Stimulated activated CD4-positive, alpha-beta T cell treated with anti-CD3 and anti-CD28 coated beads, Interleukin-1b, Interleukin-23, amount 100 ng/mL, for 48 hours (primary cell): ENCODE measurements at regions not wholly inside any gene's neighbourhood (a gene's known extent, or its start where the extent isn't known, plus 50 kb on each side); places are given as distances from the start of the nearest gene placed in this dataset.
"Not testable (repeated sequence)": the region's sequence is repeated elsewhere in the genome, so short reads cannot be mapped to it uniquely, and the experiment has no call there.

Experiments
- DNase-seq: peaks from one replicate; pipeline ENCODE4 v3.0.0-alpha.2; 2020

DNA sequence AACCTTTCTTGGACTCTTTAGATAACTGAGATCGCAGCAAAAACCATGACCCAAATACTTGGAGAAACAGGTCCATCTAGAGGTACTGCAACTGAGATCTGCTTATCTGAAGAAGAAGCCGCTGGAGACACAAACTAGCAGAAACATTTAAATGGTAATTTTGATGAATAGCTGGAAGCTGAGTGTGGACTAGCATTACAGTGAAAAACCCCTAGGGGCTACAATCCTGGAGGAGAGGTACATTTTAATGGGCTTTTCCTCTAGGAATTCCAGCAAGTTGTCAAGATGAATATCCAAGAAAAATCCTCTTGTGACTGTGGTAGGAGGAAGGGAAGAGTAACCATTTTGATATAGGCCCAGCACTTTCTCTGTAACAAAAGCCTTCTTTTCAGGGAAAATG is 592.5 kb upstream of the GRIA3 start:
- no peak for DNase-seq

DNA sequence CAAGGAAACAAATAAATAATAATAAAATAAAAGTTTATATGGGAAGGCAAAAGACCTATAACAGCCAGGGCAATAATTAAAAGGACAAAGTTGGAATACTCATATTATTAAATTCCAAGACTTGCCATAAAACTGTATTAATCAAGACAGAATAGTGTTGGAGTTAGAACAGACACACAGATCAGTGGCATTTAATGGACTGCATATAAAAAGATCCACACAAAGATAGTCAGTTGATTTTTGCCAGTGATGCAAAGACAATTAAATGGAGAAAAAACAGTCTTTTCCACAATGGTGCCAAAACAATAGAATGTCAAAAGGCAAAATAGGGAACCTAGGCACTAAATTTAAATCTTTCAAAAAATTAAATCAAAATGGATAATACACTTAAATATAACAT is 587.1 kb upstream of the GRIA3 start:
- DNase-seq, result no peak

DNA sequence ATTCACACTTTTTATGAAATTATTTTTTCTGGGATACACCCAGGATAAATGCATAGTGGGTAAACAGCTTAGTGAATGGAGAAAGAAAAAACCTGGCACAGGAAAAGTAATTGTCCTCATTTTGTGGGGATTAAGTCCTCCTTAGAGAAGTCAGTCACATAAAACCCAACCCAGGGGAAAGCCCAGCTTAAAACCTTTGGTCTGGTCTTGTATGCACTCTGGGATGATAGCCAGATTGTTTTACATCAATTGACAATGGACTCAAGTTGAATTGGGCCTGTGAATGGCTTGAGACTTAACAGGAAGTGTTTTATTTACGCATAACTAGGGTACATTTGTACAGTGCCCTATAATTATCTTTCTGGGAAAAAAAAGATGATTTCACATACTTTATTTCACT is 561.3 kb upstream of the GRIA3 start:
- DNase-seq, result no peak

DNA sequence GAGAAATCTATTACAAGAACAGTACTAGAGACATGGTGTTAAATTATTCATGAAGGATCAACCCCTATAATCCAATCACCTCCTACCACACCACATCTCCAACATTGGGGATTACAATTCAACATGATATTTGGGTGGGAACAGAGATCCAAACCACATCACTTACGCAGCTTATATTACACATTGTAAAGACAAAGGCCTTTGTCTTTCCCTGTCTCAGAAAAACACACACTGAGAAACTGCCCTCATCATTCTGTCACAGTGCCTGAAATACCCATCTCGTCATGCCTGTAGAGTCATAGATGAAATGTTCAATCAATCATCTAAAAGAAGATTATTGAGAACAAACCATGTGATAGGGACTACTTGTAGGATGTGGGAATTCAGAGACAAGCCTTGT is 558.8 kb upstream of the GRIA3 start:
- no peak for DNase-seq

DNA sequence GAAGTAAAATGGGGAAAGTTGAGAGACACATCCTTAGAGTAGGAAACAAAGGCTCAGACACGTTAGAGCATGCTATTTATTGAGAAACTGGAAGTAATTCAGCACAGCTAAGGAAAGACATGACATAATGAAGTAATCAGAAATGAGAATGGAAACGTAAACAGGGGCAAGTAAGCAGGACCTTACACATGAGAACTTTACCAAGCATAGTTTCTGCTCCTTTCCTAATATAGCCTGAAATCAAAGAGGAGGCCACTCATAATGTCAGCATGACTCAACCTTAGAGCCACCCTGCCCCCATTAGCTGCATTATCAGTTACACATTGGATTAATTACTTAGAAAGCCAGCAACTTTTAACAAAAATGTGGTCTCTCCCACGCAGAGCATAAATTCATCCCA is 558.3 kb upstream of the GRIA3 start:
- DNase-seq, result no peak

DNA sequence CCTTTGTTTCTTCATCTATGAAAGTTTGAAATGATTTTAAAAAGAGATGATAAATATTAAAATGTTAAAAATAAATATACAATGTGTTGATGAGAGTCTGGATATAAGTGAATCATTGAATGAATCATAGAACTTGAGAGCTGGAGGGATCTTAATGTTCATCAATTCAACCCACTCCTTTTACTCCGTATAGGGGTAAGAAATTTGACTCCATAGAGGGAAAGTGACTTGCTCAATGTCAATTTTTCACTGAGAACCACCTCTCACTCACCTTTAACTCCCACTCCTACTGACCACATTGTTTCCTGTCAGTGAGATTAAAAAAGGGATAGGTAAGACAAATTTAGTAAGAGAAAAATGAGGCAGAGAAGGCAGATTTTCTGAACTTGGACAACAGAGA is 557.2 kb upstream of the GRIA3 start:
- no peak for DNase-seq

DNA sequence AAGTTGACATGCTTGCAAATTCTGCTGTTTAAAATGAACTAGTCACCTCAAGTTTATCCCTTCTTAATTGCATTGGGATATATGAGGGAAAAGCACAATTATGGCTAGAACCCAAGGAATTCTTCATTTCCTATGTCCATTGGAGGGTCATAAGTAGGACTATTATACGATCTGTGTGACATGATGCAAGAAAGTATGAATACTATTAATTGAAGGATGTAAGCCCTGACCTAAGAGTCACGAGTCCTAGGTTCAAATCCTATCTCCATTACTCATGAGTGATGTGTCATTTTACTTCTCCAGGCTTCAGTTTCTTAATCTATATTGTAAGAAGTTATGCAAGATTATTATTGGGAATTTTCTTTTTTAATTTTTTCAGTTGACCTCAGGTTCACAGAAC is 542.9 kb upstream of the GRIA3 start:
- no peak for DNase-seq

DNA sequence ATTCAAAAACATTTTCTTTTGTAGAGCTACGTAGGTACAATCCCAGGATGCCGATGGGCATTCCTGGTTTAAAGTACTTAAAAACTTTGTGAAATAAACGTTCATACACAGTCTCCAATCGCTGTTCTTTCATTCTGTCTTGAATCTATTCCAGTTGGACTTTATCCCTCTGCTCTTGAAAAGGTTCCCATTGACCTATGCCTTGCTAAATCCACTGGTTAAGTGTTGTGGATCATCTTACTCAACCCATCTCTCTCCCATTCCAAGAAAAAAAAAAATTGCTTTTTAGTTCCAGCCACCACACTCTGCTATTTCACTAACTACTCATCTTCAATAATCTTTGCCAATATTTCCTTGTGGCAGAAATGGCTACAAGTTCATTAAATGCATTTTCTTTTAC is 542.3 kb upstream of the GRIA3 start:
- no peak for DNase-seq

DNA sequence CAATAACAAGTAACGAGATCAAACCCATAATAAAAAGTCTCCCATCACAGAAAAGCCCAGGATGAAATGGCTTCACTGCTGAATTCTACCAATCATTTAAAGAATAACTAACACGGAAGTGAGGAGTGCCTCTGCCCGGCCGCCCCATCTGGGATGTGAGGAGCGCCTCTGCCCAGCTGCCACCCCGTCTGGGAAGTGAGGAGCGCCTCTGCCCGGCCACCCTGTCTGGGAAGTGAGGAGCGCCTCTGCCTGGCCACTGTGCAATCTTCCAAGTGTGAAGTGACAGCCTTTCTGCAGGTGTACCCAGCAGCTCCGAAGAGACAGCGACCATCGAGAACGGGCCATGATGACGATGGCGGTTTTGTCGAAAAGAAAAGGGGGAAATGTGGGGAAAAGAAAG is 528.8 kb upstream of the GRIA3 start:
- DNase-seq, result not testable (repeated sequence)

DNA sequence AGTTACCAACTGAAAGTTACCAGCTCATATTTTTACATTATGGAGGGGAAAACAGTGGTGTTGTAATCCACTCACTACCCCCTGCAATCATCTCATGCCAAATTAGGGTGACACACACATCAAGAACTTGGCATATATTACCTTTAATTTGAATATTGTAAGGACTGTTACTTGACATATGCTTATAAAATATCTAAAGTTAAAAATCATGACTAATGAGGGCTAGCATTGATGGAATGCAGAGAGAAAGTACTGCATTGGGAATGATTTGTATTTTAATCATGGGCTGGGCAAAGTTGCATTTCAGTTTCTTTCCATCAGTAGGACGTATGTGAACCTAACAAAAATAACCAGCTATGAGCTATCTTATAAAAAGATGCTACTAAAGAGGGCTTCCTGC is 517.5 kb upstream of the GRIA3 start:
- no peak for DNase-seq

DNA sequence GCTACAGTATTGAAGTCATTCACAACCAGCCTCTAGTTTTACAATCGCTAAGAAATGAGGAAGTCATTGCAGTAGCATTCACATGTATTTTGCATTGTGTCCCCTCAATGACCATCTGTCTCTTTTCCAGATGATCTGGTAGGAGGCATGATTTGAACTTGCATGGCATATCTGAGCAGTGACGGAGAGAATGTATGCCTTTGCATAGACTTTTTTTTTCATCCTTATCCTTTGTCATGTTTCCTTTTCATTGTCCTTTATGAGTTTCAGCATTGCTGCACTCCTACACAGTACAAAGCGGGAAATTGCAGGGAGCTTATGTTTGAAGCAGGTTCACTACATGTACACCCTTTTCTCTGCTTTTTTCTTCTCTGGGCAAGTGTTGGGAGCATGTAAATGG is 516.4 kb upstream of the GRIA3 start:
- no peak for DNase-seq

DNA sequence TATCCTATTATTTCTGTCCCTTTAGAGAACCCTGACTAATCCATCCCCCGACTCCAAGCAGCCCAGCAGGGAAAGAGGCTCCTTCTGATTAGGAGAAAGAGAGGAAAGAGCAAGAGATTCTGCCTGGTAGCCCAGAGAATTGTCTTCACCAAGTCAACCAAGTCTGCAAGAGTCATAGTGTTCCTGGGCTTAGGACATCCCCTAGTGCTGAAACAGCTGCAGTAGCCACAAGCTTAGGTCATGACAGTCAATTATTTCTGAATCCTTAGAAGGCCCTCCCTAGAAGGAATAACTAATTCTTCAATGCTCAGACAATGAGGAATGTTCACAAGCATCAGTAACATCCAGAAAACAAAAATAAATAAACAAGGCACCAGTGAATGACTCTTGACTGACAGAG is 480.3 kb upstream of the GRIA3 start:
- no peak for DNase-seq

DNA sequence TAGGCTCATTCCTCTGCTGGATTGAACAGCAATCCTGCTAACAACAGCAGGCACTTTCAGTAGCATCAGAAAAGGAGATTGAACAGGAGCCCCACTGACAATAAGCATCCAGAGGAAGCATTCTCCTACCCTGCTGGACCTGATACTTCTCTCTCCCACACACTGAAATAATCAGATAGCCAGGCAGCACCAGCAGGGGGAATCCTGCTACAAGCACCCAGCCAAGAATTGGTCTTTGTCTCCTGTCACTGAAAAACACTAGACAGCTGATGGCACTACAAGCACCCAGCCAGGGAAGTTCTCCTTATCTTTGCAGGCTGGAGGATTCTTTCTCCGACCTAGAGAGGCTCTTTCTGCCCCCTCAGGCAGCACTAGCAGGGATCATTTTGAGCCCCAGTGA is 444.3 kb upstream of the GRIA3 start:
- no peak for DNase-seq

DNA sequence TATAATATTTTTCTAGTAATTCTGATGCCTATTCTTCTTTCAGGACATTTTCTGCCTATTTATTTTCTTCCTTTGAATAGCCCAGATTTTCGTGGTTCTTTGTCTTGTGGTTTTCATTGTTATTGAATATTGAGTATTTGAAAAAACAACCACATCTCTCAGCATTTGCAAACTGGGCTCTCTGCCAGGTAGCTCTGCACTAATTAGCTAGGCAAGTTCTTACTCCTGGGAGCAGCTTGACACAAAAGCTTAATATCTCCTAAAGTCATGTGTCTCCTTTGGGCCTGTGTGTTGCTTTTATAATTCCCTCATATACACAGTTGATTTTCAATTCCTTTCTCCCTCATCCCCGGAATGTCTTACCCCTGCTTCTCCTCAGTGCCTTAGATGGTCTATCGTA is 413.5 kb upstream of the GRIA3 start:
- no peak for DNase-seq

DNA sequence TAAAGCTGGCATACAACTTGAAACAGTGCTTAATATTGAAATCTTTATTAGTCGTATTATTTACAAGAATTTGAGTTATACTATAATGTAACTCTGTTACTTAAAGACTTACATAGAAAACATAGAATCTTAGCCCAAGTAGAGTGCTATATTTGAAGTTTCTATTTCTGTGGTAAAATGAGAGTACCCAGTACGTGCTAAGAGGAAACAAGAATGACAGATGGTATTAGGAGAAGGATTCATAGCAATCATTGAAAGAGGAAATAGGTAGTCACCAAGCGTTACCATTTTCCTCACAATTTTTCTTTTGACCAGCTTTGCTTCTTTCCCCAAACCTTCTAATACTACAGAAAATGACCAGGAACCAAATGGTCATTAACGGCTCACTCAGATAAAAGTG is 412.1 kb upstream of the GRIA3 start:
- no peak for DNase-seq

DNA sequence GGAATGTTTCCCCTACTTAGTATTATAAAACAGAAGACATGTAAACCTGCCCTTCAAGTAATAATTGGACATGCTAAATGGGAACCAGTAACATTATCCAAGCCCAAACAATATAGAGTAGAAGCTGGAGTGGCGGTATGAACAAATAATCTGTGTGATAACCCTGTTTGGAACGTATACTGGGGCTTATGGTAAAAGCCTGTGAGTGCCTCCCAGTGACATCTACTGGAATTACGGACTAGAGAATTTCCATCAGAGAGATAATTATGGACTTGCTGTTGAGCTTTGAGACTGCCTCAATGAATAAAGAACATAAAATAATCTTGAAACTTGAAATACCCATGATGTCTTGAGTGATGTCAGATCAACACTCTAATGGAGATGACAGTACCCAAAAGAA is 406.3 kb upstream of the GRIA3 start:
- DNase-seq, result no peak

DNA sequence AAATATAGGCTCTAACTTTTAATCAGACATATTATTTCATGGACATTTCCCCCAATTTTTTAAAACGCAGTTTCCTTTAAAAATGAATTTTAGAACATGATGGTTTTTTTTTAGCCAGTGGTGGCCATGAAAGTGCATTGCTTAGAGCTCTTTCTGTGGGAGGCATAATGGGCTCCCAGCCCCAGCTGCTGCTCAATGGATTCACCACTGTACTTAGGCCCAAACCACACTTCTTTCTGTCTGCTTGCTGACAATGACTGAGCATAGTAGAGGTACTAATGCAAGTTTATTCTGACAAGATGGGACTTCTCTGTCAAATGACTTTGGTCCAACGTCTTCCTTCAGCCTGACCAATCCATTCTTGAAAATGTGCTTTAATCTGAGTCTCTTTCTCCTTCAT is 400.2 kb upstream of the GRIA3 start:
- no peak for DNase-seq

DNA sequence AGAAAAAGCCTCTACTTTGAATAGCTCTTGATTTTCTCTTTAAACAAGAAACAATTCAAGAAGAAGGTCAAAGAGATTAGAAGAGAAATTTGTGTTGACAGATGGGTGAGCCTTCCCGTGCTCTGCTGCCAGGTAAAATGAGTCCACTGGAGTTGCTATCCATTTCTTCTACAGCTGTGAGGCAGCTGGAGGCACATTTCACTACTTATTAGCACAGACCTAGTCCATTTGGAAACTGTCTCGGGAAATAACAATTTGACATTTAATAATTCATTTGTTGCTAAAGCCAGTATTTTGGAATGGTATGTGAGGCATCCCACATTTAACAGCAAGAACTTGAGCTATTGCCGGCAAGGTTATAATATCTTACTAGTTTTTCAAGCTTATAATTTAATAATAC is 396.8 kb upstream of the GRIA3 start:
- no peak for DNase-seq

DNA sequence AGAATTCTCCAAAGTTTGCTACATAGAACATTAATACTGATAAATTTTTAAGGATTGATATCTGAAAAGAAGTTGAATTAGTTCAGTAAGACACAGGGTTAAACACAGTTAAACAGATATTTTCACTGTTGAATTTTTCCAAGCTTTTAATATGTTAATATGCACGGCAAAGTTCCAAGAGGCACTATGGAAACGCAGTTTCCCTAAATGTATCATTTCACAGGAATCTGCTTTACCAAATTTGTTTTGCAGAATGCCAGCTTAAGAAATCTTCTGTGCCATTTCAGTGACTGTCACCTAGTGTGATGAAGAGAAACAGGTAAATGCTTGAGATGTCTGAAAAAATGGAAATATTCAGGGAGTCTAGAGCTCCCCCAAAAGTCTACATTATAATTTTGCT is 395.9 kb upstream of the GRIA3 start:
- DNase-seq, result no peak

DNA sequence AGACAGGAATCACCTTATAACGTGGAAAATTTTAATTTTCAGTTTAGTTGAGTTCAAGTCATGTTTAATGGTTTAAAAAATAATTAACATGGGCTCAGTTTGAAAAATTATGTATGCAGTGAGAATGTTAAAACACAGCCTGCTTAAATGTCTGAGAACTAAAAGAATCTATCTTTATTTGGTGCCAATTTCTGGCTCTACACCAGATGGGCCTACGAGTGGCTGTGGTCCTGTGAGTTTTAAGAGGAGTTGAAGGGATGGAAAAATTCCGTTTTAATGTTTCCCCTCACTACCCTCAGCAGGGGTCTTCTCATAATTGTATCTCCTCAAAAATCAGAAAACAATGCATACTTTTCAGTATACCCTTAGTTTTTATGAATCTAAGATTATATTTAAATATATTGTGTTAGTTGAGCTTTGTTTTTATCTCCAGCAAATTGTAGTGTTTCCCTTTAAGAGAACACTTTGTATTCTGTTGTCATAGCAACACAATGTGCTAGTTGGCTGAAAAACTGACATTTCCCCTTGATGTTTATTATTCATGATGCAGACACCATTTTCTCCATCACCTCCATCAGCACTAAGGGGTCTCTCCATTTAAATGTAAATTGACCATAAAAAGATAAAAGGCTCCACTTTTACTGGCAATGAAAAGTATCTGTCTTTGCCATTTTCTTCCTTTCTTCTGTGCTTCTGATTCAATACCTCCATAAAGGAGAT is 393.5 kb upstream of the GRIA3 start:
- DNase-seq, result no peak

DNA sequence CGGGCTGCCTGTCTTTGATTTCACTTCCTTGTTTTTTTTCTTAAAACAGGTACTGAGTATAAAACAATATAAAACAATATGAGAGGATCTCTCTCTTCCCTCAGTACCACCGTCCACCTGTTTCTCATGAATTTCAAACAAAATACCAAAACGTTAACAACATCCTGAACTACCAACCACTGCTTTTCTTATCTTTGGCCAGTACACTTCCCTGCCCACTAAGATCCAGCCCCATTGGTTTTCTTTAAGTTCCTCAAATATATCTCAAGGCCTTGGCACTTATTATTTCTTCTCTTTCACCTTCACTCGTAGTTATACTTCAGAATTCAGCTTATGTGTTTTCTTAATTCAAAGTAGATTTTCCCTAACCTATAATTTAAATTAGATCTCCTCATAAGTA is 370.2 kb upstream of the GRIA3 start:
- no peak for DNase-seq

DNA sequence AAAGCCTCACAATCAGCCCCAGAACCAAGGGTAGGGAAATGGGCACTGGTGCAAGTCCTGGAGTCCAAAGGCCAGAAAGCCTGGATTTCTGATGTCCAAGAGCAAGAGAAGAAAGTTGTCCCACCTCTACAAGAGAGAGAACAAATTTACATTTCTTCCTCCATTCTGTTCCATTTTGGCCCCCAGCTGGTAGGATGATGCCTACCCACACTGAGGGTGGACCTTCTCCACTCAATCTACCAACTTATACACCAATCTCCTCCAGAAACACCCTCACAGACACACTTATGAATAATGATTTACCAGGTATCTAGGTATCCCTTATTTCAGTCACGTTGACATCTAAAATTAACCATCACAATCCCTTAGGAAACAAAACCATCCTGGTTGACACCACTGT is 367.8 kb upstream of the GRIA3 start:
- DNase-seq, result no peak

DNA sequence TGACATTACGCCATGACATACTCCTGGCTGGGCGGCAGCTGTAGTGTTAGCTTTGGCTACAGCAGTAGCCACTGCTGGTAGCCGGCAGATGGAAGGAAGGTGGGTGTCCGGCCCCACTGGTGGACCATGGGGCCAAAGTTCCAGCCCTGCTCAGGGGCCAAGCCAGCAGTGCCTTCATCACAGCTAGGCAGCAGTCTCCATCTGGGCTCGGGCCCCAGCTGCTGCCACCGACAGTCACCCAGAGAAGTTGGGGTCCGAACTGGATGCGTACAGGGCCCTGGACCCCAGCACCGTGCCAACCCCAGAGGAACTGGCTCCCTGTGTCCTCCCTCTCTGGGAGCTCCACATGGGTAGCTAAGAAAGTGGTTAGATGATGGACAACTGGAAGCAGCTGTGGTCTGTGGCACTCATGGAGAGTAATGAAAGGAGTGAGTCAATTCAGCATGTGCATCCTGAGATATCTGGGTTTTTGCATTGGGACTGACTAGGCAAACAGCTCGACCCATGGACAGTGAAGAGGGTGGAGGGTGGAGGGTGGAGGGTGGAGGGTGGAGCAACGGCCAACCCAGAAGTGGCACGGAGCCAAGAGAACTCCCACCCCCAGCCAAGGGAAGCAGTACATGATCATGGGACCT is 366.6 kb upstream of the GRIA3 start:
- DNase-seq, result no peak

DNA sequence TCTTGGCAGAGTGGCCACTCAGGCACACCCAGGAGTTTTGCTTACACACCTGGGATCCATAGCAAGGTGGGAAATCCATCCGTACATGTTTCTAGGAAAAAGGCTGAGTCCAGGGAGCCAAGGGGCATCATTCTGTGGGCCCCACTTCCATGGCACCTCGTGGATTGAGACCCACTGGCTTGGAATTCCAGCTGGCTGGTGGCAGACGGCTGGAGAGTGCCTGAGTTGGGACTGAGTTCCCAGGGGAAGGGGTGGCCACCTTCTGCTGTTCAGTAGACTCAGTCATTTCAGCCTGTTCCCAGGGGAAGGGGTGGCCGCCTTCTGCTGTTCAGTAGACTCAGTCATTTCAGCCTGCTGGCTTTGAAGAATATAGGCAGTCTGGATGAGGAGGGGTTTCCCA is 366.0 kb upstream of the GRIA3 start:
- DNase-seq, result no peak

DNA sequence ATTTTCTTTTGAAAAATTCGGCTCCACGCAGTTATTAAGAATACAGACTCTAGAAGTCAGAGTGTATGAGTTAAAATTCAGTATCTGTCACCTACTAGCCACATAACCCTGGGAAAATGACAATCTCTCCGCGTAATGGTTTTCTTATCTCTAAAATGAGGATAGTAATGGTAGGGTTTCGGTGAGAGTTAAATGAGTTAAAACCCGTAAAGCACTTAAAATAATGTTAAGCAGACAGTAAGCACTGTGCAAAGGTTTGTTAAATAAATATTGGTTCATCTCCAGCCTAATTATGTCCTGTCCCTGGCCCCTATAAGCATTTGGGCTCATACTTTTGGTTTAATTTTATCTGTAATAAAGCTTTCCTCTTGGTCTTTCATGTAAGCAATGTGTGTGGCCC is 350.8 kb upstream of the GRIA3 start:
- no peak for DNase-seq
